OCI-LY7 (cell line): ENCODE measurements at regions not wholly inside any gene's neighbourhood (a gene's known extent, or its start where the extent isn't known, plus 50 kb on each side); places are given as distances from the start of the nearest gene placed in this dataset.

ENCODE experiments used
- BruUV-seq: library from RNA; stranded (reverse); fragments of 400-500 nt; replicated peaks from 2 replicates; lab custom pipeline; 2021; lab: Mats Ljungman, UMichigan
- CTCF ChIA-PET: fragments of 300-600 bp; sonication (Branson Sonifier 250); formaldehyde crosslinking; loops from one replicate; lab custom pipeline; 2022; ENCODE audit warnings: antibody characterized with exemption; ENCODE audit not compliant: unreplicated experiment; lab: Charles Lee
- POLR2A ChIA-PET: fragments of 300-600 bp; sonication (Branson Sonifier 250); formaldehyde crosslinking; loops from one replicate; lab custom pipeline; 2022; ENCODE audit warnings: antibody characterized with exemption; lab: Charles Lee
- DNase-seq: peaks from one replicate; pipeline ENCODE4 v3.0.0-alpha.2; 2015; ENCODE audit warnings: low spot score
- H2AFZ ChIP-seq: fragments of 200-600 bp; sonication (generic), shearing (Covaris generic); 2 replicates; pipeline ENCODE4 v1.6.1; 2014; ENCODE audit warnings: mild to moderate bottlenecking, antibody characterized with exemption, low read length, moderate library complexity
- H3K27ac ChIP-seq: fragments of 200-600 bp; sonication (generic); 2 replicates; pipeline ENCODE4 v1.5.1; 2014; ENCODE audit warnings: mixed run types, low read depth, mild to moderate bottlenecking, moderate library complexity, low read length, inconsistent platforms; ENCODE audit not compliant: poor library complexity, severe bottlenecking
- H3K36me3 ChIP-seq: fragments of 200-600 bp; sonication (generic); 2 replicates; pipeline ENCODE4 v1.6.1; 2014; ENCODE audit warnings: mild to moderate bottlenecking, antibody characterized with exemption, low read length, moderate library complexity, mixed read lengths; ENCODE audit not compliant: insufficient read depth
- H3K4me1 ChIP-seq: fragments of 200-600 bp; sonication (generic); 2 replicates; pipeline ENCODE4 v1.5.1; 2014; ENCODE audit warnings: mild to moderate bottlenecking, low read length; ENCODE audit not compliant: insufficient read depth, poor library complexity, severe bottlenecking
- H3K4me2 ChIP-seq: fragments of 200-600 bp; sonication (generic); 2 replicates; pipeline ENCODE4 v1.6.1; 2014; ENCODE audit warnings: mild to moderate bottlenecking, low read length
- H3K4me3 ChIP-seq: fragments of 200-600 bp; sonication (generic); 2 replicates; pipeline ENCODE4 v1.5.1; 2014; ENCODE audit warnings: mild to moderate bottlenecking, low read depth, low read length; ENCODE audit not compliant: poor library complexity, severe bottlenecking
- H3K79me2 ChIP-seq: fragments of 200-600 bp; sonication (generic); 2 replicates; pipeline ENCODE4 v1.6.1; 2016; ENCODE audit warnings: low read depth, mild to moderate bottlenecking, low read length, moderate library complexity, mixed read lengths; ENCODE audit not compliant: insufficient read depth
- H3K9me2 ChIP-seq: fragments of 200-600 bp; sonication (generic); 2 replicates; pipeline ENCODE4 v1.6.1; 2016; ENCODE audit warnings: mild to moderate bottlenecking, low read length, mixed read lengths; ENCODE audit not compliant: insufficient read depth
- H3K9me3 ChIP-seq: fragments of 200-600 bp; sonication (generic); 2 replicates; pipeline ENCODE4 v1.6.1; 2014; ENCODE audit warnings: mild to moderate bottlenecking, mixed run types, low read length, mixed read lengths
- H4K20me1 ChIP-seq: fragments of 200-600 bp; sonication (generic); 2 replicates; pipeline ENCODE4 v1.6.1; 2014; ENCODE audit warnings: mild to moderate bottlenecking, antibody characterized with exemption, low read length, moderate library complexity, mixed read lengths; ENCODE audit not compliant: insufficient read depth
- CTCF ChIP-seq: fragments of 200-600 bp; sonication (generic); conservative IDR thresholded peaks from 2 replicates; pipeline ENCODE4 v1.5.1; 2014; ENCODE audit warnings: mild to moderate bottlenecking, antibody characterized with exemption, low read length, moderate library complexity, mixed read lengths
- EZH2phosphoT487 ChIP-seq: fragments of 200-600 bp; sonication (generic); IDR thresholded peaks from 2 replicates; pipeline ENCODE4 v1.6.1; 2018; ENCODE audit warnings: low read depth, borderline replicate concordance, mild to moderate bottlenecking, mixed run types, antibody characterized with exemption, low read length, moderate library complexity, mixed read lengths
- intact Hi-C: fragments of 100-400 bp; cut with micrococcal nuclease; formaldehyde crosslinking; loops from one replicate; pipeline ENCODE4 v1.10.0; 2022; ENCODE audit not compliant: unreplicated experiment

- TF ChIP-seq CTCF (no peak), EZH2phosphoT487 (no peak)
- Histone ChIP-seq H2AFZ (no peak overlapping the region), H3K9me3 (no peaks in the 10 kb centered on the region), H3K27ac (no peak overlapping the region), H3K4me3 (no peak overlapping the region), H3K79me2 (no peaks in the 10 kb centered on the region), H3K4me1 (no peaks in the 10 kb centered on the region), H3K36me3 (no peaks in the 10 kb centered on the region), H3K9me2 (no peaks in the 10 kb centered on the region), H3K4me2 (no peak overlapping the region), H4K20me1 (no peaks in the 10 kb centered on the region)
- DNase-seq = no peak
- CTCF ChIA-PET = no interaction called here
- intact Hi-C loops = loop anchor here (5.0 kb wide), 1 partner anchor 50 kb away; no protein-coding TSS in a partner anchor
- POLR2A ChIA-PET = interaction anchor here (1.2 to 1.4 kb wide), 3 partner anchors 10 to 371 kb away, joined by 3 to 4 read pairs (median 3); no protein-coding TSS in a partner anchor
- no TSS peak for BruUV-seq
Measured at GRCh38 chr7:85927226-85927625, 716.5 kb upstream of the GRM3 start.

- no peak overlapping the region for H2AFZ ChIP-seq
- H3K79me2 ChIP-seq = no peaks in the 10 kb centered on the region
- ChIA-PET CTCF (no interaction called here), POLR2A (no interaction called here)
- no peak overlapping the region for H3K4me2 ChIP-seq
- H3K27ac ChIP-seq = no peak overlapping the region
- no TSS peak for BruUV-seq
- no peaks in the 10 kb centered on the region for H3K9me2 ChIP-seq
- no peaks in the 10 kb centered on the region for H3K36me3 ChIP-seq
- intact Hi-C loops = no loop called here
- DNase-seq = no peak
- TF ChIP-seq CTCF (no peak), EZH2phosphoT487 (no peak)
- H3K4me3 ChIP-seq = no peak overlapping the region
- H3K4me1 ChIP-seq = no peaks in the 10 kb centered on the region
- no peaks in the 10 kb centered on the region for H4K20me1 ChIP-seq
- no peaks in the 10 kb centered on the region for H3K9me3 ChIP-seq
Measured at GRCh38 chr7:85924062-85924461, 719.6 kb upstream of the GRM3 start.

- no peaks in the 10 kb centered on the region for H4K20me1 ChIP-seq
- no peak for DNase-seq
- BruUV-seq = no TSS peak
Measured at GRCh38 chr7:85916016-85916415, 727.7 kb upstream of the GRM3 start.

More at GRCh38 chr7:85916016-85916415, 727.7 kb upstream of the GRM3 start:
- Histone ChIP-seq H3K4me1 (no peaks in the 10 kb centered on the region), H2AFZ (no peak overlapping the region), H3K79me2 (no peaks in the 10 kb centered on the region), H3K9me2 (no peaks in the 10 kb centered on the region), H3K4me3 (no peak overlapping the region), H3K9me3 (no peaks in the 10 kb centered on the region), H3K4me2 (no peak overlapping the region), H3K27ac (no peak overlapping the region), H3K36me3 (no peaks in the 10 kb centered on the region)
- ChIA-PET CTCF (no interaction called here), POLR2A (interaction anchor here (0.6 kb wide), 1 partner anchor 192 kb away, joined by 3 read pairs; no protein-coding TSS in a partner anchor)
- intact Hi-C loops = no loop called here
- TF ChIP-seq EZH2phosphoT487 = no peak
- no peak for TF ChIP-seq CTCF
